IMR-90 (cell line): ENCODE measurements at regions not wholly inside any gene's neighbourhood (a gene's known extent, or its start where the extent isn't known, plus 50 kb on each side); places are given as distances from the start of the nearest gene placed in this dataset.

Experiments
- ATAC-seq: fragments of 200-7000 bp; cut with Tn5 transposase; 2 replicates; pipeline ENCODE4 v1.9.1; 2020; ENCODE audit warnings: low read depth, mild to moderate bottlenecking, moderate library complexity
- BruUV-seq: library from RNA; stranded (reverse); fragments of 400-500 nt; replicated peaks from 2 replicates; lab custom pipeline; 2021; lab: Mats Ljungman, UMichigan
- CTCF ChIA-PET: fragments of 300-600 bp; formaldehyde crosslinking; extraction: SDS; loops from one replicate; lab custom pipeline; 2021; ENCODE audit warnings: antibody characterized with exemption; lab: Yijun Ruan, JAX
- POLR2A ChIA-PET: fragments of 300-600 bp; sonication (Branson Sonifier 250); formaldehyde crosslinking; loops from one replicate; lab custom pipeline; 2022; ENCODE audit warnings: antibody characterized with exemption; ENCODE audit not compliant: unreplicated experiment; lab: Charles Lee
- DNase-seq: peaks from one replicate; pipeline ENCODE4 v3.0.0; 2013
- H2AFZ ChIP-seq: replicated peaks from 2 replicates; pipeline ENCODE3; 2013; ENCODE audit warnings: low read length, mild to moderate bottlenecking; ENCODE audit not compliant: poor library complexity
- H2AK5ac ChIP-seq: 2 replicates; pipeline ENCODE4 v1.6.1; 2013; ENCODE audit warnings: low read depth, low read length, inconsistent platforms
- H2AK9ac ChIP-seq: replicated peaks from 2 replicates; pipeline ENCODE3; 2013; ENCODE audit warnings: mild to moderate bottlenecking, low read depth, low read length, moderate library complexity; ENCODE audit not compliant: poor library complexity
- H2BK120ac ChIP-seq: 2 replicates; pipeline ENCODE4 v1.6.1; 2013; ENCODE audit warnings: low read depth, low read length, inconsistent platforms
- H2BK15ac ChIP-seq: 3 replicates; pipeline ENCODE4 v1.6.1; 2013; ENCODE audit warnings: low read depth, low read length, inconsistent platforms
- H2BK20ac ChIP-seq: 2 replicates; pipeline ENCODE4 v1.6.1; 2013; ENCODE audit warnings: low read depth, mild to moderate bottlenecking, inconsistent platforms, low read length, moderate library complexity
- H2BK5ac ChIP-seq: 2 replicates; pipeline ENCODE4 v1.6.1; 2013; ENCODE audit warnings: mild to moderate bottlenecking, low read depth, low read length, inconsistent platforms; ENCODE audit not compliant: poor library complexity, severe bottlenecking
- H3K14ac ChIP-seq: replicated peaks from 2 replicates; pipeline ENCODE4 v1.6.1; 2013; ENCODE audit warnings: low read depth, low read length, inconsistent platforms
- H3K18ac ChIP-seq: 2 replicates; pipeline ENCODE4 v1.6.1; 2013; ENCODE audit warnings: low read depth, low read length, control low read depth
- H3K23ac ChIP-seq: 2 replicates; pipeline ENCODE4 v1.6.1; 2013; ENCODE audit warnings: low read depth, low read length, inconsistent platforms
- H3K27ac ChIP-seq: 2 replicates; pipeline ENCODE4 v1.5.1; 2013; ENCODE audit warnings: mild to moderate bottlenecking, control low read depth, low read length; ENCODE audit not compliant: insufficient read depth
- H3K27me3 ChIP-seq: 2 replicates; pipeline ENCODE4 v1.6.1; 2013; ENCODE audit warnings: low read length; ENCODE audit not compliant: control insufficient read depth, insufficient read depth
- H3K36me3 ChIP-seq: 2 replicates; pipeline ENCODE4 v1.6.1; 2013; ENCODE audit warnings: low read length, mixed read lengths; ENCODE audit not compliant: control insufficient read depth, insufficient read depth
- H3K4ac ChIP-seq: 2 replicates; pipeline ENCODE4 v1.6.1; 2013; ENCODE audit warnings: low read depth, low read length, inconsistent platforms
- H3K4me1 ChIP-seq: 2 replicates; pipeline ENCODE4 v1.6.1; 2013; ENCODE audit warnings: low read length, mixed read lengths; ENCODE audit not compliant: control insufficient read depth, insufficient read depth
- H3K4me2 ChIP-seq: 2 replicates; pipeline ENCODE4 v1.6.1; 2013; ENCODE audit warnings: low read depth, mild to moderate bottlenecking, control low read depth, low read length, moderate library complexity
- H3K4me3 ChIP-seq: 2 replicates; pipeline ENCODE4 v1.5.1; 2013; ENCODE audit warnings: low read depth, mild to moderate bottlenecking, control low read depth, low read length, moderate library complexity; ENCODE audit not compliant: insufficient read depth
- H3K56ac ChIP-seq: 2 replicates; pipeline ENCODE4 v1.6.1; 2013; ENCODE audit warnings: low read length, inconsistent platforms; ENCODE audit not compliant: insufficient read depth; ENCODE audit errors: extremely low read depth
- H3K79me1 ChIP-seq, 2 experiments: 2 replicates each; pipeline ENCODE4 v1.6.1; 2013; ENCODE audit warnings: low read length in 2 of 2, inconsistent platforms in 1 of 2, low read depth in 1 of 2
- H3K9ac ChIP-seq: 2 replicates; pipeline ENCODE4 v1.6.1; 2013; ENCODE audit warnings: low read depth, low read length, control low read depth
- H3K9me1 ChIP-seq: 2 replicates; pipeline ENCODE4 v1.6.1; 2013; ENCODE audit warnings: low read length, inconsistent platforms; ENCODE audit not compliant: insufficient read depth
- H3K9me3 ChIP-seq: 2 replicates; pipeline ENCODE4 v1.6.1; 2013; ENCODE audit warnings: low read length; ENCODE audit not compliant: control insufficient read depth, insufficient read depth
- H4K20me1 ChIP-seq: 2 replicates; pipeline ENCODE4 v1.6.1; 2013; ENCODE audit warnings: low read length, inconsistent platforms; ENCODE audit not compliant: insufficient read depth
- H4K5ac ChIP-seq: 2 replicates; pipeline ENCODE4 v1.6.1; 2013; ENCODE audit warnings: mild to moderate bottlenecking, low read depth, low read length, control low read depth
- H4K8ac ChIP-seq, 2 experiments: 2 replicates each; pipeline ENCODE4 v1.6.1; 2013; ENCODE audit warnings: low read depth in 2 of 2, low read length in 2 of 2, control low read depth in 1 of 2, inconsistent platforms in 1 of 2
- H4K91ac ChIP-seq: 2 replicates; pipeline ENCODE4 v1.6.1; 2013; ENCODE audit warnings: low read depth, low read length, inconsistent platforms; ENCODE audit not compliant: insufficient read depth
- BHLHE40 ChIP-seq: fragments of 150-350 bp; IDR thresholded peaks from 2 replicates; pipeline ENCODE4 v1.6.1; 2016; ENCODE audit warnings: mild to moderate bottlenecking, low read depth, low read length
- CEBPB ChIP-seq: IDR thresholded peaks from 2 replicates; pipeline ENCODE4 v1.6.1; 2012; ENCODE audit warnings: low read depth, low read length, improper control_type of control experiment
- CHD1 ChIP-seq: IDR thresholded peaks from 2 replicates; pipeline ENCODE4 v1.6.1; 2012; ENCODE audit warnings: low read depth, low read length, improper control_type of control experiment
- ELK1 ChIP-seq: fragments of 150-350 bp; IDR thresholded peaks from 2 replicates; pipeline ENCODE4 v1.6.1; 2016; ENCODE audit warnings: low read depth, mild to moderate bottlenecking, low read length, moderate library complexity, borderline replicate concordance
- FOS ChIP-seq: fragments of 150-350 bp; IDR thresholded peaks from 2 replicates; pipeline ENCODE4 v1.6.1; 2016; ENCODE audit warnings: low read depth, low read length
- MAFK ChIP-seq: IDR thresholded peaks from 2 replicates; pipeline ENCODE4 v1.6.1; 2012; ENCODE audit warnings: low read depth, low read length, improper control_type of control experiment
- MXI1 ChIP-seq: IDR thresholded peaks from 2 replicates; pipeline ENCODE4 v1.6.1; 2012; ENCODE audit warnings: low read depth, mild to moderate bottlenecking, low read length, moderate library complexity, borderline replicate concordance
- NFE2L2 ChIP-seq: fragments of 150-350 bp; IDR thresholded peaks from 2 replicates; pipeline ENCODE4 v1.6.1; 2016; ENCODE audit warnings: low read depth, mild to moderate bottlenecking, low read length
- POLR2A ChIP-seq: IDR thresholded peaks from 2 replicates; pipeline ENCODE4 v1.6.1; 2012; ENCODE audit warnings: mild to moderate bottlenecking, low read depth, low read length
- RAD21 ChIP-seq: IDR thresholded peaks from 2 replicates; pipeline ENCODE4 v1.6.1; 2012; ENCODE audit warnings: low read length, improper control_type of control experiment
- RCOR1 ChIP-seq: IDR thresholded peaks from 2 replicates; pipeline ENCODE4 v1.6.1; 2012; ENCODE audit warnings: mild to moderate bottlenecking, low read length, improper control_type of control experiment; ENCODE audit not compliant: insufficient replicate concordance
- SMC3 ChIP-seq: fragments of 150-350 bp; IDR thresholded peaks from 2 replicates; pipeline ENCODE4 v1.6.1; 2016; ENCODE audit warnings: low read depth, mild to moderate bottlenecking, antibody characterized with exemption, low read length, moderate library complexity
- WGBS, 2 experiments: methylation state at CpG; one replicate each; pipeline versions ENCODE4 v1.1.5 to v1.1.7; 2013; ENCODE audit warnings: missing lambda C conversion rate in 2 of 2; ENCODE audit not compliant: insufficient read length in 1 of 2; ENCODE audit errors: extremely low coverage in 2 of 2; 5-methylcytosine and 5-hydroxymethylcytosine counted together
- dilution Hi-C: fragments of 300-500 bp; cut with HindIII; formaldehyde crosslinking; loops from one replicate; pipeline ENCODE4 v1.14.3; 2018; ENCODE audit warnings: low sequenced_read_pairs; ENCODE audit not compliant: unreplicated experiment
- in situ Hi-C: fragments of 300-500 bp; cut with MboI; formaldehyde crosslinking; loops from 3 replicates; pipeline ENCODE4 v1.14.3; 2019; ENCODE audit warnings: low sequenced_read_pairs, inconsistent platforms, mixed read lengths
- intact Hi-C: fragments of 100-400 bp; cut with micrococcal nuclease; formaldehyde crosslinking; loops from 2 replicates; pipeline ENCODE4 v1.10.0; 2022
- TF ChIP-seq, protein P1 (sequence below): fragments of 150-350 bp; IDR thresholded peaks from 2 replicates; pipeline ENCODE4 v1.6.1; 2017; ENCODE audit warnings: mild to moderate bottlenecking, antibody characterized with exemption, low read length, low read depth

DNA sequence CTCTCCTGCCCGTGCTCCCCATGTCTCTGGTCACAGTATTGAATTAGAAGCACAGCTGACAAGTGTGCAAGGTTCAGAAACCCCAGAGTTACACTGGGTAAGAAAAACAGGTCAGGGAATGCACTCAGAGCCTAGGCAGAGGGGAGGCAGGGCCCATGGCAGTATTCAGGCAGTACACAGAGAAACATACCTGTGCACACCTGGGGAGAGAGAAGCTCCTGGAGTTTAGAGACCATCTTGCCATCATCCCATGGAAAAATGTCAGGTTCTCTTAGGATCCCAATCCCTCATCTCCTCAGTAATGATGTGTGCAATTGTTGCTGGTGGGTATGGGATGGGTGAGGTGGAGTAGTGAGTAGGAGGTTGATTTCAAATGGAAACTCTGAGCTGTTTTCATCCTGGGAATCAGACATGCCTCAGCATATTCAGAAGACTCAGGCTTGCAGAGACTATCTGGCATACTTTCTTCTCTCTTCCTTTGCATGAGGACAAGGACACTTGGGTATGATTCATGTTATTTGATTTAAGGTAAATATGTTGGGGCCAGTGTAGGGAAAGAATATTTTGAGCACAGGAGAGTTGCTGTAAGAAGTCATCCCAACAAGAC, 228.5 kb downstream of the ESM1 start (continued):
- no peak for TF ChIP-seq MAFK

GRCh38 chr5:54756301-54756700, 229.1 kb downstream of the ESM1 start:
- Histone ChIP-seq H3K23ac (peak overlapping the region; percentile 78; the same call in 1 of the 2 replicates), H3K9ac (no peak overlapping the region), H2AFZ (peak overlapping the region; percentile 19), H2BK5ac (peak overlapping the region; percentile 80), H3K9me3 (no peaks in the 10 kb centered on the region), H3K9me1 (peaks cover 28% of the 10 kb centered on the region), H3K4ac (peak overlapping the region; percentile 98), H3K4me2 (no peak overlapping the region), H3K27me3 (no peaks in the 10 kb centered on the region), H2BK20ac (peak overlapping the region; percentile 86), H3K27ac (peak overlapping the region; percentile 36; the same call in 1 of the 2 replicates), H3K56ac (no peak overlapping the region), H4K20me1 (no peaks in the 10 kb centered on the region), H2AK9ac (peak overlapping the region; percentile 56), H4K8ac (peak overlapping the region; percentile 64 to 94; a peak in 3 of 4 replicates), H4K5ac (peak overlapping the region; percentile 90), H3K79me1 (peaks cover 0 to 47% of the 10 kb centered on the region in 2 experiments; a peak in 2 of 4 replicates), H3K18ac (peak overlapping the region; percentile 91), H3K4me1 (peaks cover 35% of the 10 kb centered on the region), H3K36me3 (no peaks in the 10 kb centered on the region), H3K4me3 (no peak overlapping the region), H3K14ac (peak overlapping the region; percentile 96), H2AK5ac (peak overlapping the region; percentile 72), H4K91ac (peak overlapping the region; percentile 76), H2BK120ac (peak overlapping the region; percentile 99), H2BK15ac (peak overlapping the region; percentile 73; the same call in 2 of the 3 replicates)
- intact Hi-C loops (loop anchor here (5.0 kb wide), 2 partner anchors 46 to 54 kb away; no protein-coding TSS in a partner anchor), dilution Hi-C loops (no loop called here), in situ Hi-C loops (loop anchor here (5.0 kb wide), 1 partner anchor 86 kb away; no protein-coding TSS in a partner anchor)
- WGBS, 2 experiments: no CpG with 5 or more reads among the region's 4 CpGs
- ChIA-PET CTCF (interaction anchor here (1.0 kb wide), 1 partner anchor 239 kb away, joined by 3 read pairs; the partner anchor contains the start of gene SNX18), POLR2A (no interaction called here)
- ATAC-seq (no peak), DNase-seq (no peak)
- TF ChIP-seq RAD21 (no peak), POLR2A (no peak), RCOR1 (no peak), FOS (no peak), BHLHE40 (no peak), CHD1 (no peak), SMC3 (no peak), CEBPB (no peak), MXI1 (no peak), ELK1 (no peak), MAFK (no peak), NFE2L2 (no peak)
- TF ChIP-seq, protein P1, sequence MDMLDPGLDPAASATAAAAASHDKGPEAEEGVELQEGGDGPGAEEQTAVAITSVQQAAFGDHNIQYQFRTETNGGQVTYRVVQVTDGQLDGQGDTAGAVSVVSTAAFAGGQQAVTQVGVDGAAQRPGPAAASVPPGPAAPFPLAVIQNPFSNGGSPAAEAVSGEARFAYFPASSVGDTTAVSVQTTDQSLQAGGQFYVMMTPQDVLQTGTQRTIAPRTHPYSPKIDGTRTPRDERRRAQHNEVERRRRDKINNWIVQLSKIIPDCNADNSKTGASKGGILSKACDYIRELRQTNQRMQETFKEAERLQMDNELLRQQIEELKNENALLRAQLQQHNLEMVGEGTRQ: no peak
- no TSS peak for BruUV-seq
